Astrocyte (in vitro differentiated cells and primary cell): ENCODE measurements at regions not wholly inside any gene's neighbourhood (a gene's known extent, or its start where the extent isn't known, plus 50 kb on each side); places are given as distances from the start of the nearest gene placed in this dataset.

Experiments
- EZH2 ChIP-seq: IDR thresholded peaks from 2 replicates; pipeline ENCODE4 v1.6.1; 2012; ENCODE audit warnings: mild to moderate bottlenecking, low read length, inconsistent platforms; ENCODE audit not compliant: insufficient read depth
- TF ChIP-seq, protein P1 (sequence below): IDR thresholded peaks from 2 replicates; pipeline ENCODE4 v1.5.1; 2011; ENCODE audit warnings: low read depth, mild to moderate bottlenecking, inconsistent platforms, low read length, moderate library complexity; ENCODE audit not compliant: insufficient read depth

DNA sequence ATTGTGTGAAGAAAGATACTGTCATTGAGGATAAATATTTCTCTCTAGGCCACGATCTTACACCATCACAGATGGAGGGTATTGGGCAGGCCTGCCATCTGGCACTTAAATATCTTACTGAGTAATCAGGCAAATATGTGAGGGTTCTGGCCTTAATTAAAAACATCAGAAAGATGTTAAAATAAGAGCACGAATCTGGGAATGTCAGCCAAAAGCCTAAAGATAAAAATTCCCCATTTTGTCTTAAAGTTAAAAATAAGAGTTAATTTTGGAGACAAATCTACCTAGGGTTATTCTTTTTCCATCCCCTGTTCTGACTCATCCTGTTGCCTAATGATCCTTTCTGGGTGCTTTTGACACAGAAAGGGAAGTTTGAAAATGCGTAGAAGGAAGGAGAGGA lies 121.0 kb downstream of the SUCLG1 start:
- TF ChIP-seq, protein P1, sequence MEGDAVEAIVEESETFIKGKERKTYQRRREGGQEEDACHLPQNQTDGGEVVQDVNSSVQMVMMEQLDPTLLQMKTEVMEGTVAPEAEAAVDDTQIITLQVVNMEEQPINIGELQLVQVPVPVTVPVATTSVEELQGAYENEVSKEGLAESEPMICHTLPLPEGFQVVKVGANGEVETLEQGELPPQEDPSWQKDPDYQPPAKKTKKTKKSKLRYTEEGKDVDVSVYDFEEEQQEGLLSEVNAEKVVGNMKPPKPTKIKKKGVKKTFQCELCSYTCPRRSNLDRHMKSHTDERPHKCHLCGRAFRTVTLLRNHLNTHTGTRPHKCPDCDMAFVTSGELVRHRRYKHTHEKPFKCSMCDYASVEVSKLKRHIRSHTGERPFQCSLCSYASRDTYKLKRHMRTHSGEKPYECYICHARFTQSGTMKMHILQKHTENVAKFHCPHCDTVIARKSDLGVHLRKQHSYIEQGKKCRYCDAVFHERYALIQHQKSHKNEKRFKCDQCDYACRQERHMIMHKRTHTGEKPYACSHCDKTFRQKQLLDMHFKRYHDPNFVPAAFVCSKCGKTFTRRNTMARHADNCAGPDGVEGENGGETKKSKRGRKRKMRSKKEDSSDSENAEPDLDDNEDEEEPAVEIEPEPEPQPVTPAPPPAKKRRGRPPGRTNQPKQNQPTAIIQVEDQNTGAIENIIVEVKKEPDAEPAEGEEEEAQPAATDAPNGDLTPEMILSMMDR, result no peak
- no peak for TF ChIP-seq EZH2
